ENCODE measurements at regions not wholly inside any gene's neighbourhood (a gene's known extent, or its start where the extent isn't known, plus 50 kb on each side); places are given as distances from the start of the nearest gene placed in this dataset.

GRCh38 chr6:21406316-21406715, 187.2 kb upstream of the SOX4 start:
- in situ Hi-C loops (cut with MboI; ENCODE audit: low pct_unique_long_range_greater_than_20kb, low sequenced_read_pairs, unreplicated experiment) = no loop called here
- DNase-seq (ENCODE audit: low spot score) = no peak
- no peak for TF ChIP-seq CTCF (IDR thresholded peaks at IDR 0.05; ENCODE audit: extremely low read depth, insufficient read depth, missing control alignments)

GRCh38 chr6:21409231-21409630, 184.3 kb upstream of the SOX4 start:
- DNase-seq (ENCODE audit: low spot score) = no peak
- in situ Hi-C loops (cut with MboI; ENCODE audit: low pct_unique_long_range_greater_than_20kb, low sequenced_read_pairs, unreplicated experiment) = no loop called here
- no peak for TF ChIP-seq CTCF (IDR thresholded peaks at IDR 0.05; ENCODE audit: extremely low read depth, insufficient read depth, missing control alignments)

GRCh38 chr6:21413428-21413827, 180.1 kb upstream of the SOX4 start:
- no peak for DNase-seq (ENCODE audit: low spot score)
- in situ Hi-C loops (cut with MboI; ENCODE audit: low pct_unique_long_range_greater_than_20kb, low sequenced_read_pairs, unreplicated experiment) = no loop called here
- TF ChIP-seq CTCF (IDR thresholded peaks at IDR 0.05; ENCODE audit: extremely low read depth, insufficient read depth, missing control alignments) = no peak

GRCh38 chr6:21414065-21414464, 179.5 kb upstream of the SOX4 start:
- in situ Hi-C loops (cut with MboI; ENCODE audit: low pct_unique_long_range_greater_than_20kb, low sequenced_read_pairs, unreplicated experiment) = no loop called here
- no peak for DNase-seq (ENCODE audit: low spot score)
- TF ChIP-seq CTCF (IDR thresholded peaks at IDR 0.05; ENCODE audit: extremely low read depth, insufficient read depth, missing control alignments) = no peak

GRCh38 chr6:21420146-21420878, 173.2 kb upstream of the SOX4 start:
- no peak for TF ChIP-seq CTCF (IDR thresholded peaks at IDR 0.05; ENCODE audit: extremely low read depth, insufficient read depth, missing control alignments)
- no peak for DNase-seq (ENCODE audit: low spot score)
- in situ Hi-C loops (cut with MboI; ENCODE audit: low pct_unique_long_range_greater_than_20kb, low sequenced_read_pairs, unreplicated experiment) = no loop called here

GRCh38 chr6:21420926-21421325, 172.6 kb upstream of the SOX4 start:
- in situ Hi-C loops (cut with MboI; ENCODE audit: low pct_unique_long_range_greater_than_20kb, low sequenced_read_pairs, unreplicated experiment) = no loop called here
- no peak for DNase-seq (ENCODE audit: low spot score)

More at GRCh38 chr6:21420926-21421325, 172.6 kb upstream of the SOX4 start:
- TF ChIP-seq CTCF (IDR thresholded peaks at IDR 0.05; ENCODE audit: extremely low read depth, insufficient read depth, missing control alignments) = no peak
